B cell (primary cell): ENCODE measurements at regions not wholly inside any gene's neighbourhood (a gene's known extent, or its start where the extent isn't known, plus 50 kb on each side); places are given as distances from the start of the nearest gene placed in this dataset.

Experiments
- ATAC-seq: fragments of 200-7000 bp; cut with Tn5 transposase; one replicate; pipeline ENCODE4 v1.10.0; 2021; ENCODE audit warnings: low read depth, mild to moderate bottlenecking, moderate number of reproducible peaks, moderate library complexity
- CTCF ChIA-PET: fragments of 350-600 bp; sonication (Branson Sonifier 250); formaldehyde crosslinking; loops from one replicate; lab custom pipeline; 2021; ENCODE audit warnings: antibody characterized with exemption, inconsistent platforms; lab: Charles Lee
- POLR2A ChIA-PET: fragments of 350-600 bp; sonication (Branson Sonifier 250); formaldehyde crosslinking; loops from one replicate; lab custom pipeline; 2021; ENCODE audit warnings: antibody characterized with exemption; lab: Charles Lee
- DNase-seq: peaks from one replicate; pipeline ENCODE4 v3.0.0; 2013
- H2AFZ ChIP-seq: 2 replicates; pipeline ENCODE4 v1.6.1; 2012; ENCODE audit warnings: mild to moderate bottlenecking, low read depth, low read length; ENCODE audit not compliant: insufficient read depth, poor library complexity, severe bottlenecking
- H3K27ac ChIP-seq, 2 donors: 1 replicate in 1 of 2; 2 replicates in 1 of 2; pipeline ENCODE4 v1.5.1; 2012 to 2013; ENCODE audit warnings: low read length in 2 of 2, mild to moderate bottlenecking in 2 of 2, moderate library complexity in 1 of 2
- H3K27me3 ChIP-seq, 4 experiments: fragments of 200-600 bp in 1 of 4; sonication (generic) in 1 of 4; replicated peaks in 1 of 4; 1 replicate in 2 of 4; 2 replicates in 2 of 4; pipeline versions ENCODE4 v1.6.1 to v1.7.0; 2013 to 2016; ENCODE audit warnings: low read length in 3 of 4, mild to moderate bottlenecking in 2 of 4, mixed read lengths in 1 of 4, moderate library complexity in 1 of 4; ENCODE audit not compliant: insufficient read depth in 4 of 4, control insufficient read depth in 3 of 4; ENCODE audit errors: control extremely low read depth in 1 of 4
- H3K36me3 ChIP-seq, 2 experiments: replicated peaks in 1 of 2; 1 replicate in 1 of 2; 2 replicates in 1 of 2; pipeline versions ENCODE4 v1.6.1 to v1.7.1; 2013; ENCODE audit warnings: low read length in 1 of 2; ENCODE audit not compliant: insufficient read depth in 2 of 2, control insufficient read depth in 1 of 2; ENCODE audit errors: control extremely low read depth in 1 of 2, extremely low read depth in 1 of 2
- H3K4me1 ChIP-seq, 2 donors: fragments of 200-600 bp in 1 of 2; sonication (generic) in 1 of 2; 1 replicate in 1 of 2; 2 replicates in 1 of 2; pipeline versions ENCODE4 v1.5.1 to v1.6.1; 2013 to 2017; ENCODE audit warnings: low read length in 2 of 2; ENCODE audit not compliant: control insufficient read depth in 2 of 2, insufficient read depth in 2 of 2
- H3K4me2 ChIP-seq: replicated peaks from 2 replicates; pipeline ENCODE3; 2012; ENCODE audit warnings: mild to moderate bottlenecking, low read depth, low read length; ENCODE audit not compliant: poor library complexity, severe bottlenecking
- H3K4me3 ChIP-seq, 5 experiments: fragments of 200-600 bp in 1 of 5; sonication (generic) in 1 of 5; 1 replicate in 3 of 5; 2 replicates in 2 of 5; pipeline versions ENCODE4 v1.5.1 to v1.7.0; 2011 to 2016; ENCODE audit warnings: low read length in 4 of 5, mild to moderate bottlenecking in 4 of 5, low read depth in 2 of 5, control low read depth in 1 of 5, moderate library complexity in 1 of 5; ENCODE audit not compliant: insufficient read depth in 1 of 5; ENCODE audit errors: control extremely low read depth in 1 of 5, extremely low read depth in 1 of 5
- H3K79me2 ChIP-seq: fragments of 200-600 bp; sonication (generic); one replicate; pipeline ENCODE4 v1.6.0; 2016; ENCODE audit warnings: low read length; ENCODE audit not compliant: control insufficient read depth, insufficient read depth
- H3K9ac ChIP-seq: fragments of 200-600 bp; sonication (generic); 2 replicates; pipeline ENCODE4 v1.6.1; 2017; ENCODE audit warnings: mild to moderate bottlenecking, low read length, moderate library complexity
- H3K9me3 ChIP-seq, 3 donors: one replicate each; pipeline versions ENCODE4 v1.6.1 to v1.7.1; 2013; ENCODE audit warnings: low read length in 2 of 3; ENCODE audit not compliant: control insufficient read depth in 2 of 3, insufficient read depth in 1 of 3; ENCODE audit errors: control extremely low read depth in 1 of 3
- H4K20me1 ChIP-seq: 2 replicates; pipeline ENCODE4 v1.6.0; 2012; ENCODE audit warnings: mild to moderate bottlenecking, low read length; ENCODE audit not compliant: insufficient read depth, control insufficient read depth, poor library complexity, severe bottlenecking
- H3K27ac Mint-ChIP-seq: one replicate; pipeline ENCODE4 v1.8.0; 2021; ENCODE audit warnings: mixed read lengths
- H3K27me3 Mint-ChIP-seq: one replicate; pipeline ENCODE4 v1.8.0; 2021; ENCODE audit warnings: mixed read lengths
- H3K4me1 Mint-ChIP-seq: one replicate; pipeline ENCODE4 v1.8.0; 2021; ENCODE audit warnings: mixed read lengths
- H3K4me3 Mint-ChIP-seq: one replicate; pipeline ENCODE4 v1.8.0; 2021; ENCODE audit warnings: mixed read lengths
- H3K9me3 Mint-ChIP-seq: one replicate; pipeline ENCODE4 v1.8.0; 2022; ENCODE audit warnings: mixed read lengths; ENCODE audit not compliant: insufficient read depth
- CTCF ChIP-seq: fragments of 200-600 bp; IDR thresholded peaks from one replicate; pipeline ENCODE4 v1.8.0; 2022; ENCODE audit warnings: antibody characterized with exemption, mild to moderate bottlenecking
- EZH2 ChIP-seq: IDR thresholded peaks from 2 replicates; pipeline ENCODE4 v1.6.1; 2012; ENCODE audit warnings: borderline replicate concordance, low read depth, mild to moderate bottlenecking, moderate library complexity, low read length; ENCODE audit not compliant: insufficient read depth, poor library complexity, severe bottlenecking
- WGBS: methylation state at CpG from one replicate; pipeline ENCODE4 v1.1.5; 2013; ENCODE audit warnings: missing lambda C conversion rate; ENCODE audit not compliant: insufficient coverage; 5-methylcytosine and 5-hydroxymethylcytosine counted together
- intact Hi-C: fragments of 100-400 bp; cut with micrococcal nuclease; formaldehyde crosslinking; loops from one replicate; pipeline ENCODE4 v1.10.0; 2022

- POLR2A ChIA-PET, result no interaction called here
- Mint-ChIP-seq H3K27ac (no peak overlapping the region), H3K4me1 (no peaks in the 10 kb centered on the region), H3K4me3 (no peak overlapping the region), H3K27me3 (no peaks in the 10 kb centered on the region), H3K9me3 (no peaks in the 10 kb centered on the region)
- Histone ChIP-seq H3K4me2 (no peak overlapping the region), H3K4me3 (no peak overlapping the region), H3K9ac (no peak overlapping the region), H3K36me3 (no peaks in the 10 kb centered on the region), H3K9me3 (peaks cover 0 to 3% (median 0%) of the 10 kb centered on the region in 3 donors), H3K27me3 (no peaks in the 10 kb centered on the region), H4K20me1 (no peaks in the 10 kb centered on the region), H3K4me1 (no peaks in the 10 kb centered on the region), H3K79me2 (no peaks in the 10 kb centered on the region), H3K27ac (no peak overlapping the region), H2AFZ (no peak overlapping the region)
- DNase-seq (no peak), ATAC-seq (no peak)
- TF ChIP-seq CTCF (no peak), EZH2 (no peak)
- 94% methylated on average over 5 of the region's 8 CpGs for WGBS
- intact Hi-C loops, result no loop called here
- CTCF ChIA-PET, result no interaction called here
Observed at GRCh38 chr2:5285872-5286769, 406.1 kb upstream of the SOX11 start.

- no peak for TF ChIP-seq EZH2
- no peak for TF ChIP-seq CTCF
- Histone ChIP-seq H3K4me3 (no peak overlapping the region), H3K27ac (no peak overlapping the region), H2AFZ (no peak overlapping the region), H3K9ac (no peak overlapping the region), H3K9me3 (peaks cover 0 to 7% (median 0%) of the 10 kb centered on the region in 3 donors), H3K27me3 (no peaks in the 10 kb centered on the region), H3K4me2 (no peak overlapping the region), H3K36me3 (no peaks in the 10 kb centered on the region), H4K20me1 (no peaks in the 10 kb centered on the region), H3K4me1 (no peaks in the 10 kb centered on the region), H3K79me2 (no peaks in the 10 kb centered on the region)
- 73% methylated on average over 4 of the region's 5 CpGs for whole genome bisulfite sequencing
- DNase-seq (no peak), ATAC-seq (no peak)
- POLR2A ChIA-PET, result no interaction called here
- no peaks in the 10 kb centered on the region for H3K27me3 Mint-ChIP-seq
- no peak overlapping the region for H3K27ac Mint-ChIP-seq
- no peak overlapping the region for H3K4me3 Mint-ChIP-seq
- no peaks in the 10 kb centered on the region for H3K9me3 Mint-ChIP-seq
- intact Hi-C loops, result no loop called here
- CTCF ChIA-PET, result no interaction called here
- no peaks in the 10 kb centered on the region for H3K4me1 Mint-ChIP-seq
Observed at GRCh38 chr2:5287558-5288334, 404.4 kb upstream of the SOX11 start.
